GM12891 (cell line): ENCODE measurements at regions not wholly inside any gene's neighbourhood (a gene's known extent, or its start where the extent isn't known, plus 50 kb on each side); places are given as distances from the start of the nearest gene placed in this dataset.

Source experiments
- DNase-seq: peaks from one replicate; pipeline ENCODE4 v3.0.0; 2011; ENCODE audit warnings: low spot score; ENCODE audit not compliant: insufficient read length
- FAIRE-seq: peaks from 2 replicates; lab custom pipeline; 2011; peaks lifted over from hg19 to GRCh38; lab: Jason Lieb, UNC
- PAX5 ChIP-seq: IDR thresholded peaks from 2 replicates; pipeline ENCODE4 v1.6.1; 2011; ENCODE audit warnings: low read length, moderate library complexity, mild to moderate bottlenecking; ENCODE audit not compliant: insufficient read depth, severe bottlenecking
- POLR2A ChIP-seq: IDR thresholded peaks from 2 replicates; pipeline ENCODE4 v1.6.1; 2011; ENCODE audit warnings: low read depth, low read length, control low read depth
- POLR2AphosphoS5 ChIP-seq: IDR thresholded peaks from 2 replicates; pipeline ENCODE4 v1.6.1; 2011; ENCODE audit warnings: low read depth, low read length, control low read depth
- POU2F2 ChIP-seq: IDR thresholded peaks from 2 replicates; pipeline ENCODE4 v1.6.1; 2011; ENCODE audit warnings: low read depth, mild to moderate bottlenecking, control low read depth, low read length, moderate library complexity
- SPI1 ChIP-seq: IDR thresholded peaks from 2 replicates; pipeline ENCODE4 v1.6.1; 2011; ENCODE audit warnings: low read depth, low read length, control low read depth
- TAF1 ChIP-seq: IDR thresholded peaks from 2 replicates; pipeline ENCODE4 v1.6.1; 2011; ENCODE audit warnings: low read depth, low read length, control low read depth

- no peak for DNase-seq
- TF ChIP-seq PAX5 (no peak), SPI1 (no peak), POU2F2 (no peak), POLR2AphosphoS5 (no peak), TAF1 (no peak), POLR2A (no peak)
- FAIRE-seq, result no peak
These were observed 192.5 kb downstream of the ZNF608 start for GRCh38 chr5:124553911-124554310.

- no peak for FAIRE-seq
- DNase-seq, result no peak
- TF ChIP-seq SPI1 (no peak), PAX5 (no peak), POU2F2 (no peak), TAF1 (no peak), POLR2AphosphoS5 (no peak), POLR2A (no peak)
These were observed 193.9 kb downstream of the ZNF608 start for GRCh38 chr5:124552526-124552925.

GRCh38 chr5:124551939-124552279, 194.5 kb downstream of the ZNF608 start:
- FAIRE-seq (no peak), DNase-seq (no peak)
- TF ChIP-seq PAX5 (no peak), TAF1 (no peak), SPI1 (no peak), POU2F2 (no peak), POLR2A (no peak), POLR2AphosphoS5 (no peak)

GRCh38 chr5:124550731-124551130, 195.7 kb downstream of the ZNF608 start:
- FAIRE-seq (no peak), DNase-seq (no peak)
- TF ChIP-seq POU2F2 (no peak), PAX5 (no peak), TAF1 (no peak), POLR2AphosphoS5 (no peak), SPI1 (no peak), POLR2A (no peak)

GRCh38 chr5:124549891-124550436, 196.5 kb downstream of the ZNF608 start:
- DNase-seq, result no peak
- FAIRE-seq, result no peak
- TF ChIP-seq POLR2AphosphoS5, result no peak
- no peak for TF ChIP-seq POU2F2
- no peak for TF ChIP-seq SPI1
- no peak for TF ChIP-seq POLR2A
- no peak for TF ChIP-seq TAF1
- no peak for TF ChIP-seq PAX5

GRCh38 chr5:124546643-124547042, 199.8 kb downstream of the ZNF608 start:
- TF ChIP-seq POLR2AphosphoS5, result no peak
- no peak for TF ChIP-seq POU2F2
- no peak for TF ChIP-seq POLR2A
- TF ChIP-seq PAX5, result no peak
- no peak for TF ChIP-seq SPI1
- TF ChIP-seq TAF1, result no peak
- no peak for FAIRE-seq
- no peak for DNase-seq

- TF ChIP-seq TAF1 (no peak), POLR2AphosphoS5 (no peak), POLR2A (no peak), PAX5 (no peak), POU2F2 (no peak), SPI1 (no peak)
- DNase-seq, result no peak
- FAIRE-seq, result no peak
These were observed 201.9 kb downstream of the ZNF608 start for GRCh38 chr5:124544366-124545055.

GRCh38 chr5:124538931-124539330, 207.5 kb downstream of the ZNF608 start:
- TF ChIP-seq PAX5, result no peak
- TF ChIP-seq SPI1, result no peak
- no peak for TF ChIP-seq TAF1
- TF ChIP-seq POLR2A, result no peak
- TF ChIP-seq POU2F2, result no peak
- TF ChIP-seq POLR2AphosphoS5, result no peak
- DNase-seq, result no peak
- no peak for FAIRE-seq

- TF ChIP-seq POU2F2 (no peak), SPI1 (no peak), TAF1 (no peak), POLR2A (no peak), PAX5 (no peak)
- FAIRE-seq (no peak), DNase-seq (no peak)
These were observed 208.2 kb downstream of the ZNF608 start for GRCh38 chr5:124538191-124538590.

GRCh38 chr5:124537522-124537921, 208.9 kb downstream of the ZNF608 start:
- FAIRE-seq (no peak), DNase-seq (no peak)
- TF ChIP-seq POLR2AphosphoS5, result no peak
- TF ChIP-seq TAF1, result no peak
- TF ChIP-seq POLR2A, result no peak
- no peak for TF ChIP-seq PAX5
- TF ChIP-seq SPI1, result no peak
- TF ChIP-seq POU2F2, result no peak
